ENCODE measurements at regions not wholly inside any gene's neighbourhood (a gene's known extent, or its start where the extent isn't known, plus 50 kb on each side); places are given as distances from the start of the nearest gene placed in this dataset.
A peak's percentile ranks its signal among the peaks of the same experiment; 100 is the strongest.

DNA sequence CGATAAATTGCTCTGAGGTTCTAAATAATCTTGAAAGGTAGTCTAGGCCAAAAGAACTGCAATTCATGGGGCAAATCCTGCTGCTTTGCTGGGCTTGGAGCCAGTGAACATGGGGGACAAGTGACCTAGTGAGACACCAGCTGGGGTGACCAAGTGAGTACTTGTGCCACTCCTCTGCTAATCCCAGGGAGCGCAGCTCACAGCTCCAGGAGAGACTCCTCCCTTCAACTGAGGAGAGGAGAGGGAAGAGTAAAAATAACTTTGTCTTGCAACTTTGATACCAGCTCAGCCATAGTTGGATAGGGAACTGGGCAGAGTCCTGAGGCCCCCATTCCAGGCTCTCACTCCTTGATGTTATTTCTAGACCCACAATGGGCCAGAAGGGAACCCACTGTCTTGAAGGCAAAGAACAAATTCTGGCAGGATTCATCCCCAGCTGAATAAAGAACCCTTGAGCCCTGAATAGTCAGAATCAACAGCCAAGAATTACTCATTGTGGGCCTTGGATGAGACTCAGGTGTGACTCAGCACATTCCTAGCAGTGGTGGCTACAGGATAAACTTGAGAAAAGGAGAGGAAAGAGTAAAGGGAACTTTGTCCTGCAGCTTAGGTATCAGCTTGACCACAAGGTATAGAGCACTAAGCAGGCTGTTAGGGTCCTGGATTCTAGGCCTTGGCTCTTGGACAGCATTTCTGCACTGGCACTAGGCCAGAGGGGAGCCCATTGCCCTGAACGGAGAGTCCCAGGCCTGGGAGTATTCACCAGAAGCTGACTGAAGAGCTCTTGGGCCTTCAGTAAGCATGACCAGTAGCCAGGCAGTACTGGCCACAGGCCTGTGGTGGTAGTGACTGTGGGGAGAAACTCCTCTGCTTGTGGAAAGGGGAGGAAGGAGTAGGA lies 288.3 kb upstream of the CDH18 start (continued):
- no peak for TF ChIP-seq EZH2phosphoT487 (IDR thresholded peaks at IDR 0.05; ENCODE audit: borderline replicate concordance, low read depth)
- TF ChIP-seq TAF1 (IDR thresholded peaks at IDR 0.05; ENCODE audit: borderline replicate concordance, low read depth, low read length) = no peak
- no peak for TF ChIP-seq RXRA (IDR thresholded peaks at IDR 0.05; ENCODE audit: borderline replicate concordance, low read depth)

- H3K4me3 ChIP-seq (ENCODE audit: low read depth in 2 of 2, low read length in 1 of 2) = no peak overlapping the region
- no peaks in the 10 kb centered on the region for H3K9me2 ChIP-seq
- no peak overlapping the region for H3K27ac ChIP-seq (ENCODE audit: low read depth in 2 of 2, low read length in 1 of 2)
- ChIA-PET POLR2A (no interaction called here), CTCF (no interaction called here)
- H3K27me3 ChIP-seq (ENCODE audit: insufficient read depth) = no peaks in the 10 kb centered on the region
- H3K9ac ChIP-seq = no peak overlapping the region
- H3K4me1 ChIP-seq (ENCODE audit: control insufficient read depth in 1 of 2, insufficient read depth in 2 of 2, low read depth in 1 of 2, low read length in 1 of 2) = no peaks in the 10 kb centered on the region
- no peak overlapping the region for H3K4me2 ChIP-seq
- H3K36me3 ChIP-seq (replicated peaks in 1 of 2; ENCODE audit: control insufficient read depth in 1 of 2, insufficient read depth in 2 of 2, low read length in 1 of 2) = no peaks in the 10 kb centered on the region
- no peak for DNase-seq
- no peaks in the 10 kb centered on the region for H3F3A ChIP-seq (replicated peaks; ENCODE audit: insufficient read depth)
- WGBS (ENCODE audit: low lambda C conversion rate) = 32% methylated on average over 2 of the region's 2 CpGs
- TF ChIP-seq NRF1 (IDR thresholded peaks at IDR 0.05; ENCODE audit: low read depth, low read length) = no peak
- 0 out of 4 replicates have a peak, but pooled peaks of 1 of the 2 experiments have one; percentile 19 for TF ChIP-seq EP300 (IDR thresholded peaks at IDR 0.05; ENCODE audit: borderline replicate concordance in 1 of 2, low read depth in 1 of 2, low read length in 1 of 2)
- TF ChIP-seq TCF12 (IDR thresholded peaks at IDR 0.05) = 0 out of 2 replicates have a peak, but pooled peaks have one; percentile 15
- TF ChIP-seq GATA2 (CRISPR knock-in tag; IDR thresholded peaks at IDR 0.05) = no peak
- H4K20me1 ChIP-seq (ENCODE audit: insufficient read depth) = no peaks in the 10 kb centered on the region
- 0 out of 2 replicates have a peak overlapping the region, but pooled peaks have one; percentile 9 for H2AFZ ChIP-seq (ENCODE audit: low read depth)
- H3K9me3 ChIP-seq = no peaks in the 10 kb centered on the region
- H3K79me2 ChIP-seq (ENCODE audit: insufficient read depth) = no peaks in the 10 kb centered on the region
Observed at GRCh38 chr5:20266066-20266465, 278.1 kb upstream of the CDH18 start.

- H3F3A ChIP-seq (replicated peaks; ENCODE audit: insufficient read depth) = no peaks in the 10 kb centered on the region
- WGBS (ENCODE audit: low lambda C conversion rate) = 49% methylated on average over 3 of the region's 3 CpGs
- no peak overlapping the region for H3K4me3 ChIP-seq (ENCODE audit: low read depth in 2 of 2, low read length in 1 of 2)
- no peaks in the 10 kb centered on the region for H3K79me2 ChIP-seq (ENCODE audit: insufficient read depth)
- no peaks in the 10 kb centered on the region for H3K4me1 ChIP-seq (ENCODE audit: control insufficient read depth in 1 of 2, insufficient read depth in 2 of 2, low read depth in 1 of 2, low read length in 1 of 2)
- H4K20me1 ChIP-seq (ENCODE audit: insufficient read depth) = no peaks in the 10 kb centered on the region
- no peaks in the 10 kb centered on the region for H3K27me3 ChIP-seq (ENCODE audit: insufficient read depth)
- no peaks in the 10 kb centered on the region for H3K9me2 ChIP-seq
- no peak overlapping the region for H3K4me2 ChIP-seq
- no peak overlapping the region for H2AFZ ChIP-seq (ENCODE audit: low read depth)
- POLR2A ChIA-PET = no interaction called here
- H3K9me3 ChIP-seq = no peaks in the 10 kb centered on the region
- no peak overlapping the region for H3K27ac ChIP-seq (ENCODE audit: low read depth in 2 of 2, low read length in 1 of 2)
- H3K36me3 ChIP-seq (replicated peaks in 1 of 2; ENCODE audit: control insufficient read depth in 1 of 2, insufficient read depth in 2 of 2, low read length in 1 of 2) = no peaks in the 10 kb centered on the region
- CTCF ChIA-PET = no interaction called here
- DNase-seq = no peak
- H3K9ac ChIP-seq = no peak overlapping the region
- TF ChIP-seq RCOR1 (IDR thresholded peaks at IDR 0.05; ENCODE audit: low read length) (no peak), EP300 (IDR thresholded peaks at IDR 0.05; ENCODE audit: borderline replicate concordance in 1 of 2, low read depth in 1 of 2, low read length in 1 of 2) (no peak), USF1 (IDR thresholded peaks at IDR 0.05; ENCODE audit: borderline replicate concordance, low read depth) (no peak), RXRA (IDR thresholded peaks at IDR 0.05; ENCODE audit: borderline replicate concordance, low read depth) (no peak), REST (IDR thresholded peaks at IDR 0.05; ENCODE audit: low read depth, low read length) (no peak), FOSL2 (IDR thresholded peaks at IDR 0.05; ENCODE audit: borderline replicate concordance, low read depth) (no peak), MXI1 (IDR thresholded peaks at IDR 0.05; ENCODE audit: low read depth, low read length) (no peak), FOXJ3 (CRISPR knock-in tag; IDR thresholded peaks at IDR 0.05) (no peak)
- TF ChIP-seq, protein P1, sequence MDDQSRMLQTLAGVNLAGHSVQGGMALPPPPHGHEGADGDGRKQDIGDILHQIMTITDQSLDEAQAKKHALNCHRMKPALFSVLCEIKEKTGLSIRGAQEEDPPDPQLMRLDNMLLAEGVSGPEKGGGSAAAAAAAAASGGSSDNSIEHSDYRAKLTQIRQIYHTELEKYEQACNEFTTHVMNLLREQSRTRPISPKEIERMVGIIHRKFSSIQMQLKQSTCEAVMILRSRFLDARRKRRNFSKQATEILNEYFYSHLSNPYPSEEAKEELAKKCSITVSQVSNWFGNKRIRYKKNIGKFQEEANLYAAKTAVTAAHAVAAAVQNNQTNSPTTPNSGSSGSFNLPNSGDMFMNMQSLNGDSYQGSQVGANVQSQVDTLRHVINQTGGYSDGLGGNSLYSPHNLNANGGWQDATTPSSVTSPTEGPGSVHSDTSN (IDR thresholded peaks at IDR 0.05) = no peak
- TF ChIP-seq, protein P2, sequence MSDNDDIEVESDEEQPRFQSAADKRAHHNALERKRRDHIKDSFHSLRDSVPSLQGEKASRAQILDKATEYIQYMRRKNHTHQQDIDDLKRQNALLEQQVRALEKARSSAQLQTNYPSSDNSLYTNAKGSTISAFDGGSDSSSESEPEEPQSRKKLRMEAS (IDR thresholded peaks at IDR 0.05; ENCODE audit: low read depth) = no peak
- TF ChIP-seq, protein P3, sequence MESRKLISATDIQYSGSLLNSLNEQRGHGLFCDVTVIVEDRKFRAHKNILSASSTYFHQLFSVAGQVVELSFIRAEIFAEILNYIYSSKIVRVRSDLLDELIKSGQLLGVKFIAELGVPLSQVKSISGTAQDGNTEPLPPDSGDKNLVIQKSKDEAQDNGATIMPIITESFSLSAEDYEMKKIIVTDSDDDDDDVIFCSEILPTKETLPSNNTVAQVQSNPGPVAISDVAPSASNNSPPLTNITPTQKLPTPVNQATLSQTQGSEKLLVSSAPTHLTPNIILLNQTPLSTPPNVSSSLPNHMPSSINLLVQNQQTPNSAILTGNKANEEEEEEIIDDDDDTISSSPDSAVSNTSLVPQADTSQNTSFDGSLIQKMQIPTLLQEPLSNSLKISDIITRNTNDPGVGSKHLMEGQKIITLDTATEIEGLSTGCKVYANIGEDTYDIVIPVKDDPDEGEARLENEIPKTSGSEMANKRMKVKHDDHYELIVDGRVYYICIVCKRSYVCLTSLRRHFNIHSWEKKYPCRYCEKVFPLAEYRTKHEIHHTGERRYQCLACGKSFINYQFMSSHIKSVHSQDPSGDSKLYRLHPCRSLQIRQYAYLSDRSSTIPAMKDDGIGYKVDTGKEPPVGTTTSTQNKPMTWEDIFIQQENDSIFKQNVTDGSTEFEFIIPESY (IDR thresholded peaks at IDR 0.05; ENCODE audit: borderline replicate concordance, low read depth) = no peak
Observed at GRCh38 chr5:20262896-20263295, 274.9 kb upstream of the CDH18 start.
